ENCODE measurements at regions not wholly inside any gene's neighbourhood (a gene's known extent, or its start where the extent isn't known, plus 50 kb on each side); places are given as distances from the start of the nearest gene placed in this dataset.

GRCh38 chr18:40841063-40841462, 1114.0 kb upstream of the PIK3C3 start:
- Histone ChIP-seq H2AFZ (ENCODE audit: low read length) (no peak overlapping the region), H3K4me2 (ENCODE audit: low read length) (no peak overlapping the region), H3K79me2 (ENCODE audit: insufficient read depth, low read depth, low read length) (no peaks in the 10 kb centered on the region), H3K4me1 (ENCODE audit: insufficient read depth, low read length, poor library complexity, severe bottlenecking) (no peaks in the 10 kb centered on the region), H3K4me3 (ENCODE audit: low read depth, low read length, poor library complexity, severe bottlenecking) (no peak overlapping the region), H3K9me2 (ENCODE audit: insufficient read depth, low read length) (no peaks in the 10 kb centered on the region), H3K36me3 (ENCODE audit: insufficient read depth, low read length) (no peaks in the 10 kb centered on the region), H4K20me1 (ENCODE audit: insufficient read depth, low read length) (no peaks in the 10 kb centered on the region), H3K27ac (ENCODE audit: low read depth, low read length, poor library complexity, severe bottlenecking) (no peak overlapping the region), H3K9me3 (ENCODE audit: low read length) (no peaks in the 10 kb centered on the region)
- DNase-seq (ENCODE audit: low spot score) = no peak
- intact Hi-C loops (cut with micrococcal nuclease; ENCODE audit: unreplicated experiment) = no loop called here
- ChIA-PET CTCF (ENCODE audit: unreplicated experiment) (no interaction called here), POLR2A (no interaction called here)
- no TSS peak for BruUV-seq (replicated peaks)
- TF ChIP-seq EZH2phosphoT487 (IDR thresholded peaks at IDR 0.05; ENCODE audit: borderline replicate concordance, low read depth, low read length) (no peak), CTCF (conservative IDR thresholded peaks at IDR 0.05; ENCODE audit: low read length) (no peak)

- CTCF ChIA-PET (ENCODE audit: unreplicated experiment) = no interaction called here
- Histone ChIP-seq H3K4me2 (ENCODE audit: low read length) (no peak overlapping the region), H3K4me1 (ENCODE audit: insufficient read depth, low read length, poor library complexity, severe bottlenecking) (no peaks in the 10 kb centered on the region), H2AFZ (ENCODE audit: low read length) (no peak overlapping the region), H3K79me2 (ENCODE audit: insufficient read depth, low read depth, low read length) (no peaks in the 10 kb centered on the region), H3K27ac (ENCODE audit: low read depth, low read length, poor library complexity, severe bottlenecking) (no peak overlapping the region), H3K36me3 (ENCODE audit: insufficient read depth, low read length) (no peaks in the 10 kb centered on the region), H3K9me2 (ENCODE audit: insufficient read depth, low read length) (no peaks in the 10 kb centered on the region), H3K9me3 (ENCODE audit: low read length) (no peaks in the 10 kb centered on the region), H4K20me1 (ENCODE audit: insufficient read depth, low read length) (no peaks in the 10 kb centered on the region), H3K4me3 (ENCODE audit: low read depth, low read length, poor library complexity, severe bottlenecking) (no peak overlapping the region)
- BruUV-seq (replicated peaks) = no TSS peak
- DNase-seq (ENCODE audit: low spot score) = no peak
- intact Hi-C loops (cut with micrococcal nuclease; ENCODE audit: unreplicated experiment) = no loop called here
- TF ChIP-seq CTCF (conservative IDR thresholded peaks at IDR 0.05; ENCODE audit: low read length) (no peak), EZH2phosphoT487 (IDR thresholded peaks at IDR 0.05; ENCODE audit: borderline replicate concordance, low read depth, low read length) (no peak)
- POLR2A ChIA-PET = no interaction called here
Observed at GRCh38 chr18:40832362-40832761, 1122.7 kb upstream of the PIK3C3 start.

GRCh38 chr18:40824291-40824690, 1130.7 kb upstream of the PIK3C3 start:
- no peak overlapping the region for H2AFZ ChIP-seq (ENCODE audit: low read length)
- ChIA-PET CTCF (ENCODE audit: unreplicated experiment) (no interaction called here), POLR2A (no interaction called here)
- no peaks in the 10 kb centered on the region for H3K9me3 ChIP-seq (ENCODE audit: low read length)
- H3K4me1 ChIP-seq (ENCODE audit: insufficient read depth, low read length, poor library complexity, severe bottlenecking) = no peaks in the 10 kb centered on the region
- no peaks in the 10 kb centered on the region for H3K9me2 ChIP-seq (ENCODE audit: insufficient read depth, low read length)
- intact Hi-C loops (cut with micrococcal nuclease; ENCODE audit: unreplicated experiment) = no loop called here
- BruUV-seq (replicated peaks) = no TSS peak
- no peak overlapping the region for H3K27ac ChIP-seq (ENCODE audit: low read depth, low read length, poor library complexity, severe bottlenecking)
- no peaks in the 10 kb centered on the region for H3K79me2 ChIP-seq (ENCODE audit: insufficient read depth, low read depth, low read length)
- DNase-seq (ENCODE audit: low spot score) = no peak
- H4K20me1 ChIP-seq (ENCODE audit: insufficient read depth, low read length) = no peaks in the 10 kb centered on the region
- TF ChIP-seq EZH2phosphoT487 (IDR thresholded peaks at IDR 0.05; ENCODE audit: borderline replicate concordance, low read depth, low read length) (no peak), CTCF (conservative IDR thresholded peaks at IDR 0.05; ENCODE audit: low read length) (no peak)
- no peak overlapping the region for H3K4me2 ChIP-seq (ENCODE audit: low read length)
- no peak overlapping the region for H3K4me3 ChIP-seq (ENCODE audit: low read depth, low read length, poor library complexity, severe bottlenecking)
- no peaks in the 10 kb centered on the region for H3K36me3 ChIP-seq (ENCODE audit: insufficient read depth, low read length)
